K562 (cell line): ENCODE measurements at regions not wholly inside any gene's neighbourhood (a gene's known extent, or its start where the extent isn't known, plus 50 kb on each side); places are given as distances from the start of the nearest gene placed in this dataset.

Source experiments
- ARID1B ChIP-seq: fragments of 450-650 bp; IDR thresholded peaks from 2 replicates; pipeline ENCODE4 v1.6.1; 2016; ENCODE audit warnings: antibody characterized with exemption, mild to moderate bottlenecking, inconsistent platforms
- CBX8 ChIP-seq: fragments of 200-600 bp; sonication (generic); IDR thresholded peaks from 2 replicates; pipeline ENCODE4 v1.6.1; 2012; ENCODE audit warnings: borderline replicate concordance, mixed run types, low read depth, mild to moderate bottlenecking, moderate library complexity, mixed read lengths, low read length, control low read depth, inconsistent platforms; ENCODE audit not compliant: poor library complexity, severe bottlenecking; ENCODE audit errors: extremely low read depth
- E2F3 ChIP-seq: fragments of 250-450 bp; sonication (Bioruptor Pico); IDR thresholded peaks from 2 replicates; pipeline ENCODE4 v1.4.0; 2020; ENCODE audit warnings: mild to moderate bottlenecking
- GABPA ChIP-seq: fragments of 200-800 bp; sonication (Bioruptor generic); conservative IDR thresholded peaks from 2 replicates; pipeline ENCODE4 v1.6.1; 2016; ENCODE audit warnings: low read depth, missing genetic modification characterization, missing compliant biosample characterization
- NR1H2 ChIP-seq: sonication (generic); formaldehyde crosslinking; IDR thresholded peaks from 2 replicates; pipeline ENCODE4 v1.4.0; 2020; ENCODE audit warnings: mild to moderate bottlenecking, missing genetic modification reagents
- PHF20 ChIP-seq: fragments of 450-650 bp; IDR thresholded peaks from 2 replicates; pipeline ENCODE4 v1.6.1; 2018; ENCODE audit not compliant: partially characterized antibody
- PHTF2 ChIP-seq: fragments of 250-450 bp; sonication (Bioruptor Pico); IDR thresholded peaks from 2 replicates; pipeline ENCODE4 v1.5.0; 2021; ENCODE audit warnings: mild to moderate bottlenecking
- SAP30 ChIP-seq: fragments of 200-600 bp; sonication (generic); IDR thresholded peaks from 2 replicates; pipeline ENCODE4 v1.6.1; 2012; ENCODE audit warnings: borderline replicate concordance, low read depth, mild to moderate bottlenecking, moderate library complexity, low read length, control low read depth, inconsistent platforms; ENCODE audit not compliant: insufficient read depth, poor library complexity, severe bottlenecking
- SMARCB1 ChIP-seq: IDR thresholded peaks from 2 replicates; pipeline ENCODE4 v1.6.1; 2011; ENCODE audit warnings: improper control_type of control experiment, low read depth; ENCODE audit not compliant: insufficient read length
- TEAD4 ChIP-seq, 2 experiments: sonication (generic) in 1 of 2; formaldehyde crosslinking in 1 of 2; IDR thresholded peaks; 2 replicates each; pipeline versions ENCODE4 v1.6.1 to v1.8.0; 2012 to 2022; ENCODE audit warnings: borderline replicate concordance in 1 of 2, inconsistent platforms in 1 of 2, low read length in 1 of 2, mild to moderate bottlenecking in 1 of 2, missing genetic modification reagents in 1 of 2
- TOE1 ChIP-seq, 2 experiments: fragments of 450-650 bp in 1 of 2; sonication (generic) in 1 of 2; formaldehyde crosslinking in 1 of 2; IDR thresholded peaks; 2 replicates each; pipeline versions ENCODE4 v1.7.1 to v1.8.0; 2016 to 2022; ENCODE audit warnings: borderline replicate concordance in 2 of 2, mild to moderate bottlenecking in 2 of 2, antibody characterized with exemption in 1 of 2, inconsistent platforms in 1 of 2, low read depth in 1 of 2, missing genetic modification reagents in 1 of 2, moderate library complexity in 1 of 2
- XRCC5 ChIP-seq: fragments of 200-400 bp; formaldehyde crosslinking; IDR thresholded peaks from 2 replicates; pipeline ENCODE4 v1.6.1; 2017; ENCODE audit warnings: low read depth, mild to moderate bottlenecking, low read length
- ZNF24 ChIP-seq: fragments of 450-650 bp; IDR thresholded peaks from 2 replicates; pipeline ENCODE4 v1.6.1; 2016
- ZNF282 ChIP-seq: sonication (generic); formaldehyde crosslinking; IDR thresholded peaks from 2 replicates; pipeline ENCODE4 v1.8.1; 2023; ENCODE audit warnings: missing genetic modification reagents
- ZNF311 ChIP-seq: fragments of 250-450 bp; sonication (Bioruptor Pico); IDR thresholded peaks from 2 replicates; pipeline ENCODE4 v1.4.0; 2020; ENCODE audit warnings: mild to moderate bottlenecking, moderate library complexity
- ZNF518B ChIP-seq: fragments of 250-450 bp; sonication (Bioruptor Pico); IDR thresholded peaks from 2 replicates; pipeline ENCODE4 v1.5.0; 2021; ENCODE audit warnings: mild to moderate bottlenecking, moderate library complexity
- ZNF655 ChIP-seq: fragments of 250-450 bp; sonication (Bioruptor Pico); IDR thresholded peaks from 2 replicates; pipeline ENCODE4 v1.5.0; 2021
- TF ChIP-seq, protein P1 (sequence below): IDR thresholded peaks from 2 replicates; pipeline ENCODE4 v1.6.1; 2011; ENCODE audit warnings: borderline replicate concordance, low read depth, mild to moderate bottlenecking, moderate library complexity, low read length; ENCODE audit not compliant: insufficient read depth, poor library complexity, severe bottlenecking
- TF ChIP-seq, protein P2 (sequence below): sonication (generic); formaldehyde crosslinking; IDR thresholded peaks from 2 replicates; pipeline ENCODE4 v1.8.1; 2023; ENCODE audit warnings: mild to moderate bottlenecking, missing genetic modification reagents

GRCh38 chr3:20890111-20890519 is 704.1 kb upstream of the SGO1 start (continued):
- TF ChIP-seq ZNF518B, result no peak
- TF ChIP-seq TOE1 (IDR thresholded peaks at IDR 0.05; ENCODE audit: borderline replicate concordance), result no peak
- TF ChIP-seq TOE1 (CRISPR knock-in tag; IDR thresholded peaks at IDR 0.05; ENCODE audit: borderline replicate concordance, low read depth), result no peak
- TF ChIP-seq PHTF2 (CRISPR knock-in tag), result no peak
- TF ChIP-seq E2F3, result no peak
- no peak for TF ChIP-seq PHF20
- TF ChIP-seq SAP30, result no peak
- TF ChIP-seq GABPA (tag), result no peak; the same call in 1 of the 2 replicates
- TF ChIP-seq CBX8, result no peak
- TF ChIP-seq SMARCB1, result no peak
- no peak for TF ChIP-seq ZNF311
- TF ChIP-seq XRCC5, result no peak
- TF ChIP-seq, protein P1, sequence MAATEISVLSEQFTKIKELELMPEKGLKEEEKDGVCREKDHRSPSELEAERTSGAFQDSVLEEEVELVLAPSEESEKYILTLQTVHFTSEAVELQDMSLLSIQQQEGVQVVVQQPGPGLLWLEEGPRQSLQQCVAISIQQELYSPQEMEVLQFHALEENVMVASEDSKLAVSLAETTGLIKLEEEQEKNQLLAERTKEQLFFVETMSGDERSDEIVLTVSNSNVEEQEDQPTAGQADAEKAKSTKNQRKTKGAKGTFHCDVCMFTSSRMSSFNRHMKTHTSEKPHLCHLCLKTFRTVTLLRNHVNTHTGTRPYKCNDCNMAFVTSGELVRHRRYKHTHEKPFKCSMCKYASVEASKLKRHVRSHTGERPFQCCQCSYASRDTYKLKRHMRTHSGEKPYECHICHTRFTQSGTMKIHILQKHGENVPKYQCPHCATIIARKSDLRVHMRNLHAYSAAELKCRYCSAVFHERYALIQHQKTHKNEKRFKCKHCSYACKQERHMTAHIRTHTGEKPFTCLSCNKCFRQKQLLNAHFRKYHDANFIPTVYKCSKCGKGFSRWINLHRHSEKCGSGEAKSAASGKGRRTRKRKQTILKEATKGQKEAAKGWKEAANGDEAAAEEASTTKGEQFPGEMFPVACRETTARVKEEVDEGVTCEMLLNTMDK, result no peak
- peak; percentile 88 for TF ChIP-seq TEAD4 (IDR thresholded peaks at IDR 0.05; ENCODE audit: low read length)
- no peak for TF ChIP-seq TEAD4 (CRISPR knock-in tag; IDR thresholded peaks at IDR 0.05; ENCODE audit: borderline replicate concordance)
- no peak for TF ChIP-seq ZNF282 (CRISPR knock-in tag)
- TF ChIP-seq ZNF655 (CRISPR knock-in tag), result no peak
- peak; percentile 95 for TF ChIP-seq ARID1B
- no peak for TF ChIP-seq ZNF24
- no peak for TF ChIP-seq NR1H2
- TF ChIP-seq, protein P2, sequence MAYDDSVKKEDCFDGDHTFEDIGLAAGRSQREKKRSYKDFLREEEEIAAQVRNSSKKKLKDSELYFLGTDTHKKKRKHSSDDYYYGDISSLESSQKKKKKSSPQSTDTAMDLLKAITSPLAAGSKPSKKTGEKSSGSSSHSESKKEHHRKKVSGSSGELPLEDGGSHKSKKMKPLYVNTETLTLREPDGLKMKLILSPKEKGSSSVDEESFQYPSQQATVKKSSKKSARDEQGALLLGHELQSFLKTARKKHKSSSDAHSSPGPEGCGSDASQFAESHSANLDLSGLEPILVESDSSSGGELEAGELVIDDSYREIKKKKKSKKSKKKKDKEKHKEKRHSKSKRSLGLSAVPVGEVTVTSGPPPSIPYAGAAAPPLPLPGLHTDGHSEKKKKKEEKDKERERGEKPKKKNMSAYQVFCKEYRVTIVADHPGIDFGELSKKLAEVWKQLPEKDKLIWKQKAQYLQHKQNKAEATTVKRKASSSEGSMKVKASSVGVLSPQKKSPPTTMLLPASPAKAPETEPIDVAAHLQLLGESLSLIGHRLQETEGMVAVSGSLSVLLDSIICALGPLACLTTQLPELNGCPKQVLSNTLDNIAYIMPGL (CRISPR knock-in tag), result no peak
